Glomerular endothelial cell (primary cell): ENCODE measurements at regions not wholly inside any gene's neighbourhood (a gene's known extent, or its start where the extent isn't known, plus 50 kb on each side); places are given as distances from the start of the nearest gene placed in this dataset.

ENCODE experiments used
- DNase-seq: peaks from one replicate; pipeline ENCODE4 v3.0.0-alpha.2; 2011; ENCODE audit warnings: low read depth, low spot score; ENCODE audit errors: extremely low read depth

GRCh38 chr14:26987744-26988363, 390.0 kb upstream of the NOVA1 start:
- no peak for DNase-seq

DNA sequence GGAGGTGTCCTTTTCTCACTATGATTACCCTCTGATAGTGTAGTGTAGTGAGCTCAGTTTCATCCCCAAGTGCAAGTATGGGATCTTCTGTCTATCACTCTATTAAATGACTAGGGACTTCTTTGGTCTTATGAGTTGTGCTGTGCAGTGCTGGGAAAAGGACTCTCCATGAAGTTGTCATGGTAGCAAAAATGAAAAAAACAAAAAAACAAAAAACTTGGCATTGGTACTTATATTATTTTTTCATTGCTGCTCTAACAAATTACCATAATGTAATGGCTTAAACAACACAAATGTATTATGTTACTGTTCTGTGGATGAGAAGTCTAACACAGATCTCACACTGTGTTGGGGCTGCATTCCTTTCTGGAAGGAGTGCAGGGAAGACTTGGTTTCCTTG, 393.1 kb upstream of the NOVA1 start:
- no peak for DNase-seq

DNA sequence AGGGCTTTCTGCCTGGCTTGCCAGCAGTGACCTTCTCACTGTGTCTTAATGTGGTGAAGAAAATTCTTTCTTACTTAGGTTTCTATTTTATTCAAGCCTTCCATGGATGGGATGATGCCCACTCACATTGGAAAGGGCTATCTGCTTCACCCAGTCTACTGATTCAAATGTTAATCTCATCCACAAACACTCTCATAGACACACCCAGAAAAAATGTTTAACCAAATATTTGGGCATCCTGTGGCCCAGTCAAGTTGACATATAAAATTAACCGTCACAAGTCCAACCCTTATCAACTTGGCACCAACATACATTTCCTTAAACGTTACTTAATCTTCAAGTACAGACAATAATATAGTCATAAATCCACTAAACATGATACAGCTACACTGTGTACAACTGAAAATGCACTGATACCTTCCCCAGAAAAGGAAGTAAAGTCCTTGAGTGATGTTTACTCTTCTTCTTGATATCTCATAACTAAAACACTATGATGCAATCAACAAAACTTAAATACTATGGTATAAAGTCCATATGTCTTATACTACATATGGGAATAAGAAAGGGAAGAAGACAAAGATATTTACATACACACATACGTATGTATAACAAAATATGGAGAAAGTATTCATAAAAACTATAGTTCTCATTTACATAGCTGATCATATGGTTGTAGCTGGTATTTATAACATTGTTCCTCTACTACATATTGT, 394.7 kb upstream of the NOVA1 start:
- DNase-seq: no peak

DNA sequence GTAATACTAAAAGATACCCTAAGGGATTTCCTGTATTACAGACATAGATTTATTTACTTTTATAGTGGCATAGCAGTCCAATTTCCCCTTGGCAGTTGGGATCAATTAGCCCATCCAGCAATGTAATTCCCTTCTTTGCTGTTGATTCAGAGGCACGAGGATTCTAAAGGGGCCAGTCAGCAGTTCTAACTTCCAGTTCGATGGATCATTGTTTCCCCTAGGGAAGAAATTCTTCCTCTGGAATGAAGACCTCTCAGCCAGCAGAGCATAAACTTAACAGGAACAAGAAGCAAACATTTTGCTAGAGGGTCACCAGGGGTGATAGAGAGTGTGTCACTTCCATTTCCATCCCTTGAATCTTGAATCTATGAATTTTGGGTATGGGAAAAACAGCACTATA, 395.7 kb upstream of the NOVA1 start:
- no peak for DNase-seq

DNA sequence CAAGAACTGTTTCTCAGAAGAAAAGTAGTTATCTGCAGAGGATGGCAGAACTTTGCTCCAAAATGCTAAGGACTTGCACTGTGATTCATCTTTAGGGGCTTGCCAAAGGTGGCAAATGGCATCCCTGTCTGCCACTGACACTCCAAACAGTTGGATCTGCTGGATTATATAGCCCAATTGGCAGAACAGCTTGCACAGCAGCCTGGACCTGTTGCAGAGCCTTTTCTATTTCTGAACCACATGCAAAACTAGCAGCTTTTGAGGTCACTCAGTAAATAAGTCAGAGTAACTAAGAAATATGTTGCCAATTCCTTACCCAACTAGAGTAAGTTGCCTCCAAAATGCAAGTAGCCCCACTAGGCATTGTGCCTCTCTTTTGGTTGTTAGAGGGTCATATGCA, 397.5 kb upstream of the NOVA1 start:
- DNase-seq: no peak

DNA sequence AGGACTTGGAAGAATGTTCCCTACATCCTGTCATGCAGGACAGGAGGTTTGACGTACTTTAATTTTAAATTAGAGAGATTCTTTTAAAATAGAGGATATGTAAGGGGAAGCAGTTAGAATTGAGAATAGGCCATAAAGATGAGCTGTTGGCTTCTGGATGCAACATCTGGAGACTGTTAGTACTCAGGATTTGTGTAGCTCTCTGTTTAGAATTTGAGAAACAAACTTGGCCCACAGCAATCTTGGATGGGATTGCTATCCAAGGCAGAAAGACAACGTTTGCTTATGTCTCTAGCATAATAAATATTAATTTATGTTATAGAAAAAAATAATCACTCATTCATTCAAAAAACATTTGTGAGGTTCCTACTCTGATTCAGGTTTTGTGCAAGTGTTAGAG, 398.4 kb upstream of the NOVA1 start:
- no peak for DNase-seq

DNA sequence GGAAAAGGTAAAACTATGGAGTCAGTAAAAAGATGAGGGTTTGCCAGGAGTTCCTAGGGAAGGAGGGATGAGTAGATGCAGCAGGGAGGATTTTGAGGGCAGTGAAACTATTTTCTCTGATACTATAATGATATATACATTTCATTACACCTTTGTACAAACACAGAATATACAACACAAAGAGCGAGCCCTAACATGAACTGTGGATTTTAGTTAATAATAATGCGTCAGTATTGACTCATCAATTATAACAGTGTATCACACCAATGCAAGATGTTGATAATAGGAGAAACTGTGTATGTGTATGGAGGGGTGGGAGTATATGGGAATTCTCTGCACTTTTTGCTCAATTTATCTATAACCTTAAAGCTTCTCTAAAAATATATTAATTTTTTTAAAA, 404.3 kb upstream of the NOVA1 start:
- DNase-seq: no peak

GRCh38 chr14:27006570-27006969, 408.7 kb upstream of the NOVA1 start:
- no peak for DNase-seq

GRCh38 chr14:27008187-27008586, 410.4 kb upstream of the NOVA1 start:
- no peak for DNase-seq

GRCh38 chr14:27012641-27013040, 414.8 kb upstream of the NOVA1 start:
- no peak for DNase-seq

GRCh38 chr14:27013678-27014077, 415.8 kb upstream of the NOVA1 start:
- DNase-seq: no peak

- no peak for DNase-seq
Measured at GRCh38 chr14:27015065-27015464, 417.2 kb upstream of the NOVA1 start.

DNA sequence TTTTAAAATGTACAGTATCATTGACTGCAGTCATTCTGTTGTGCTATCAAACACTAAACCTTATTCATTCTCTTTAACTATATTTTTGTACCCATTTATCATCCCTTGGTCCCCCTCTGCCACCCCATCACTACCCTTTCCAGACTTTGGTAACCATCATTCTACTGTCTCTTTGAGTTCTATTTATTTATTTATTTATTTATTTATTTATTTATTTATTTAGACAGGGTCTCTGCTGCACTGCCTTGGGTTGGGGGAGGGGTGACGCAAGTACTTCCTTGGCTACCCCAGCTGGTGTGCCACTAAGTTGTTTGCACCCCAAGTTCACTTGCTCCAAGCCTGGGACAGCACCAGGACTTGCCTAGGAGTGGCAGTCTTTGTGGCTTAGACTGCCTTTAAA, 427.8 kb upstream of the NOVA1 start:
- DNase-seq: no peak

DNA sequence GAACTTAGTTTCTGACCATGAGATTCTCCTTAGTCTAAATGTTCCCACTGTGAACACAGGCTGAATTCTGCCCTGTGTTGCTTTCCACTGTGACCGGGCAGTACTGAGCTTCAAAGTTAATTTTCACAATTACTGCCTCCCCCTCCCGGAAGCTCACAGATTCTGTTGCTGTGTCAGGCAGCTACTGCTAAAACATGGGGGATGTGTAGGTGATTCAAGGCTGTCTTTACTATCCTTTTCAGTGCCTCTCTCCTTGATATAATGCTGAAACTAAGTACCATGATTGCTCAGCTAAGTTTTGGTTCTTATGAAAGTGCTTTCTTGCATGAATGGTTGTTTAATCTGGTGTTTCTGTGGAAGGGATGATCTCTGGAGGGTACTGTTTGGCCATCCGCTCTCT, 428.3 kb upstream of the NOVA1 start:
- DNase-seq: no peak

DNA sequence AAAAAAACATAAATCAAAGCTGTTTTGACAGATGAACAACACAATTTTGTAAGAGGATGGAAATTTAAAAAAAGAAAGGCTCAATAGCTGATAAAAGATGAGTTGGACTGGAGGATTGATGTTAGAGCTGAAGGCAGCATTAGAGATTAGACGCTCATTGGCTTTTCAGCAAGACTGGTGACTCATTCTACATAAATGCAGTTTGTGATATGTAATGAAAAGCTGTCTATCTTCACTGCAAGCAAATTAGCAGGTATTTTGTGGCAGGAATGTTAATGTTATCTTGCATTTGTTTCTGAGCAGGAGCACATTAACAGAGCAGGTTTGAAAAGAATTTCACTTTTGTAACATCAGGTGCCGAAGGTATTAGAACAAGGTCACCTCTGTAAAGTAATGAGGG, 442.7 kb upstream of the NOVA1 start:
- DNase-seq: no peak

DNA sequence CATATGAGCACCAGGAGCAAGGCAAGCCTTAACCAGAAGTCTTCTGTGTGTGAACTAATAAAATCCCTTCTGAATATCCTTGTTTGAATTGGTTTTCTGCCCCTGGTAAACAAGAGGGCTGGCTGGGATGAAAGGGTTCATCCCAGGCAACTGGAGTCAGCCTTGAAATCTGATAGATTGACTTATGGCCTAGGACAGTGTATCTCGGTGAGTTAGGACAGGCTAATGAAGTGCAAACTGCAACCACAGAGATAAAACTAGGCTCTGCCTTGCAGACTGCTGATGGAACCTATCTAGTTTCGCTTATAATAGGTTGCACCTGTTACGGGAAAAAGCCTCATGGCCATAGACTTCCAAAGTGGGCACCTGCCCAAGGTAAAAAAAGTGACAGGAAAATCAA, 451.9 kb upstream of the NOVA1 start:
- DNase-seq: no peak

DNA sequence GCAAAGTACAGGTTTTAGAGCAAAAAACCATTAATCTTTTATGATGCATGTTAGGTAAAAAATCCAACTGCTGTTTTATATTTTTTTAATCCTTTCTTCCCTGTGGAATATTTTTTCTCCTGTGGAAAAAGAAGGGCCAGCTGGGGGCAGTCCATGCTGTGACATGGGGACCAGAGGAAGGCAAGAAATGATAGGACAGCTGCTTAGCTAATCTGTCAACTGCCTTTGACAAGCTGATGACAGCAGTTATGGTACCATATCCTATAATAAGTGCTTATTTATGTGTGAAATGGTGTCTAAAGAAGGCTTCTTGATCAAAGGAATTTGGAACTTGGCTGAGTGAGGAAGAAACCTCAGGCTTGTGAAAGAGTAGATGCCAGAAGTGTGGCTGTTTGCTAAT, 452.4 kb upstream of the NOVA1 start:
- no peak for DNase-seq

DNA sequence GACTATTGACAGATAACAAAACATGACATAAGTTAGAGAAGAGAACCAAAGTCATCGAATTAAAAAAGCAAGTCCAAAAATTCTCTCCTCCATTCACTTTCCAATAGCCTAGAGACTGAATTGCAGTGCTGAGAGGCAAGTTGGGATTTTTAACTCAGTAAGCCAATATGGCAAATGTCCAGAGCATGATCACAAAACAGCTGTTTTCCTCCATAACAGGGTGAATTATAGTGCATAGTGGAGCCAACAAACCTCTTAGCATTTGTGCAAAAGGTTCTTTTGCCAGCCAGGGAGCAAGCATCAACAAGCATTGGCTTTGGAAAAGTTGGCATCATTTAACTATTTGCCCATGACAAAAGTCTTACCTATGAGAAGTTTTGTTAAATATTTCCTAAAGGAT, 458.8 kb upstream of the NOVA1 start:
- no peak for DNase-seq

DNA sequence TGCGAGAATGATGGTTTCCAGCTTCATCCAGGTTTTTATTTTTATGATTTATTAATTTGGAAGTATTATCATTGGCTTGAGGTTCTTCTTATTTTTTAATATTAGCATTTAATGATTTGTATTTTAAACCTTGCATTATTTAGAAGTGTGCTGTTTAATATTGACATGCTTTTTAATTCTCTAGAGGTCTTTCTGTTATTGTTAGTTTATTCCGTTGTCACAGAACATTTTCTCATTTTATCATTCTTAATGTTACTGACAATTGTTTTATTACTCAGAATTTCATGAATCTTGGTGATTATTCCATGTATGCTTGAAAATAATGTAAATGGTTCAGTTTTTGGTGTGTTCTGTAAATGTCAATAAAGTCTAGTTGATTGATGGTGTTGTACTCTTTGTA, 463.5 kb upstream of the NOVA1 start:
- DNase-seq: no peak

DNA sequence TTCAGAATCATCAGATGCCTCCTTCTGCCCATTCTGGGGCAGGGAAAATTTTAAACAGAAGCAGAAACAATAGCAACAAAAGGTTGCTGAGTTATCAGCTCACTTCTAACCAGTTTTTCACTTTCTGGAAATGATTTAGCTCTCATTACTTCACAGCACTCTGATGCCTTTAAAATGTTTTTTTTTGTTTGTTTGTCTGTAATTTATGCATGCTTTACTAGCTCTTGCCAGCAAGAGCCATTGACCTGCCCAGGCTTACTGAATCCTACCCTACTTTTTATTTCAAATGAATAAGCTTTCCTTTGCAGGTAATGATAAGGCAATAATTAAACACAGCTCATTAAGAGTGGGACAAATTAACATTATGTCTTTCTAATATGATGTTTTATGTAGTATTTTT, 466.1 kb upstream of the NOVA1 start:
- no peak for DNase-seq

DNA sequence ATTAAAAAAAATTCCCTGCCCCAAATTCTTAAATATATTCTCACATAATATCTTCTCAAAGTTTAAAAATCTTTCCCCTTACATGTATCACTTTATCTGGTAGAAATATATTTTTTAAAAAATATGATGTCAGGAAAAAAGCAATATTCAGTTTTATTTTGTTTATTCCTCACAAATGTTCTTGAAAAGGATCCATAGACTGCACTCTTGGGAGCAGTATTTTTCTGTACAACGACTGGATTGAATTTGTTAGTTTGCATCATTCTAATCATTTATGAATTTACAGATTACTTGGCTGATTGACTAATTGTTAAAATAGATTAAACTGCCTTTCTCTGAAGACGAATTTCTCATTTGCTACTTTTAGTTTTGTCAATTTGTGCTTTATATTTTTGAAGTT, 468.1 kb upstream of the NOVA1 start:
- no peak for DNase-seq

- no peak for DNase-seq
Measured at GRCh38 chr14:27067961-27068360, 470.1 kb upstream of the NOVA1 start.

DNA sequence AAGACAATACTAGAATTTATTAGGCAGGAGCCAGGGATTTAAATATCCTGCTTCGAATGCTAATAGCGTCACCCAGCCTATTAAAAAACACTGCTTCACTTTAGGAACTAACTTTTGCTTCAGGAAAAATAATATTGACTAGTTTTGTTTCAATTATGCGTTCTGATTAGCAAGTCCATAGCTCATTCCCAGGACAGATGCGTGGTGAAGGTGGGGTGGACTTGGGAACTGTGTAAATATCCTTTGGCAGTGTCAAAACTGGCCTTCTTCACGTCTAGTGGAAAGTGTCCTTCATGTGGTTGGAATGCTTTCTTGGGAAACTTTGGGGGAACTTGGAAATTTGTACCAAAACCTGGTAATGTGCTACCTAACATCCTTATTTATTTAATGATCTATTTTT, 474.8 kb upstream of the NOVA1 start:
- no peak for DNase-seq
